GM18502 (cell line): ENCODE measurements at regions not wholly inside any gene's neighbourhood (a gene's known extent, or its start where the extent isn't known, plus 50 kb on each side); places are given as distances from the start of the nearest gene placed in this dataset.
"Not testable (repeated sequence)": the region's sequence is repeated elsewhere in the genome, so short reads cannot be mapped to it uniquely, and the experiment has no call there.

Source experiments
- ATAC-seq: cut with Tn5 transposase; IDR thresholded peaks from one replicate; pipeline ENCODE4 v1.9.1; 2021; ENCODE audit warnings: mild to moderate bottlenecking; ENCODE audit not compliant: unreplicated experiment, poor library complexity

- ATAC-seq = no peak
Measured at GRCh38 chr10:10039595-10039994, 978.1 kb upstream of the CELF2 start.

- no peak for ATAC-seq
Measured at GRCh38 chr10:10043083-10043482, 974.6 kb upstream of the CELF2 start.

DNA sequence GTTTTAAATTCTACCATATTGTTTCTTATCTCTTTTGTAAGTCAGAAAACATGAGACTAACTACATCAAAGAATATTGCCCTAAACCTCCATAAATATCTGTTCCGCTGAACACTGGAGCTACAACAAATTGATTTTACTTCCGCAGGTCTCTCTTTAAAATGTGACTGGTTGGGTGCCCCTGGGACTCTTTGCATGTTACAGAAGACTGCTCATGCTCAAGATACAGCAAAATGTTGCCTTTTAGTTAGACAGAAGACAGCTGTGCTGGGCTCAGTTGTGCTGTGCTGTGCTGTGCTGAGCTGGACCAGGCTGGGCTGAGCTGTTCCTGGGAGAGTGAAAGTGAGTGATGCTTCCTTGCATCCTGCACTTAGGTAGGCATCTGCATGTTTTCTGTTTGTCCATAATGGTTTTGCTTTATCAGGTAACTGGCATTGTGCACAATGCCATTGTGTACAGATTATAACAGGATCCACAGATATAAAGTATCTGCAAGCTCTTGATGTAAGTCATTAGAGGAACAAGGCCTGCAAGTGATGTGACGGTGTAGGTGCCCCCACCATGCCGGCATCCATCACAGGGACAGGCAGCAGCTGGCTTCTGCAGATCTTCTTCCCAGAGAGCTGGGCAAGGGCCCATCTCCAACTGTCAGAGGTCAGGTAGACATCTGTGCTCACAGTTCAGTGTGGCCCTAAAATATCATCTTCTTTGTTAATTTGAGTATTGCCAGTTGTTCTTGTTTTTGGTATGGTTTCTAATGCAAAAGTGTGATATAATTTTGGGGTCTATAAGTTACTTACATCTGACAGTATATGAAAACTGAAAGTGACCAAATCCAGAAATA, 972.5 kb upstream of the CELF2 start:
- no peak for ATAC-seq

- ATAC-seq = no peak
Measured at GRCh38 chr10:10045765-10046028, 972.0 kb upstream of the CELF2 start.

DNA sequence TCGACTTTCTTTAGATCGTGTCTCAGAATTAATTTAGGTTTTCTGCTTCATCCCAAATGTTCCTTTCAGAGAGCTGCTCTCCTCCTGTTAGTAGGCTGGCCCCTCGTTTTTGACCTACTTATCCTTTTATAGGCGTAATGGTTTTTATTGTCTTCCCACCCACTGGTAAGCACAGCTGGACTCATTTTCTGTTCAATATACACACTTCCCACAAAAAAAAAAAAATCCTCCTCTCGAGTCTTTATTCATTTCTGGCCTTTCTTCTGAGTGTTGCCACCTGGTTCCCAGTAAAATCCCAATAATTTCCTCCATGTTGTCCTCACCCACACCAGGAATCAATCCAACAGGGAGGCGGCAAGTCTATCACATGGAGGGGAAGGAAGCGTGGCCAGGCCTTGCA, 970.2 kb upstream of the CELF2 start:
- no peak for ATAC-seq

DNA sequence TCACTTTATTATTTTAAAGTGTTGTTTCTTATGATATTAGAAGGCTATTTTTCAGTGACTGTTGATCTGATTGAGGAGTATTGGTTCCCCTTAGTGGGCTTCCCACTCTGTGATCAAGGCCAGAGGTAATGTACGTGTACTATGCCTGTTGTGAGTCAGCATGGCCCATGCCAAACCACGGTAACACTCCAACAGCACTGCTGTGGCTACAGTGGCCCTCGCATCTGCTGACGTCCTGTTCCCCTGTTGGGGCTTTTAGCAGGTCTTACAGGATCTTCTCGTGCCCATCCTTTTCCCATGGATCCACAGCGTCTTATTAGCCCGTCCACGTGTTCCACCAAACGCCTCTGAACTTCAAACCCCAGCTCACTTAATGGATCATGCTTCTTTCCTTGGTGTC, 964.6 kb upstream of the CELF2 start:
- no peak for ATAC-seq

DNA sequence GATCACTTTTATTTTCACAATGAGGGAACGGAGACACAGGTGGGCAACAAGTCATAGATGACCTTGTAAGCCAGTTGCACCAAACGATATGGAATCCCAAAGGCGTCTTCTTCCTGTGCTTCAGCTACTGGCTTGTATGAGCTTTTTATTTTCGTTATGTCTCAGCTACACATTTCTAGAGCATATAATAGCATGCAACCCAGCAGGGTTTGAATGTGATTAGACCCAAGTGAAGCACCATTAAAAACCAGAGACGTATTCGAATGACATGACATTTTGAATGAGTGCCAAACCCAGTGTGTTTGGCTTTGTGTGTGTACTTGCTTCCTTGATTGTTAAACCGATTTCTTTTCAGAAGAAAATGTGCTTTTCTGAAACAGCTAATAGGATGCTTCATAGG, 963.2 kb upstream of the CELF2 start:
- ATAC-seq = no peak

GRCh38 chr10:10055656-10056442, 961.8 kb upstream of the CELF2 start:
- no peak for ATAC-seq

DNA sequence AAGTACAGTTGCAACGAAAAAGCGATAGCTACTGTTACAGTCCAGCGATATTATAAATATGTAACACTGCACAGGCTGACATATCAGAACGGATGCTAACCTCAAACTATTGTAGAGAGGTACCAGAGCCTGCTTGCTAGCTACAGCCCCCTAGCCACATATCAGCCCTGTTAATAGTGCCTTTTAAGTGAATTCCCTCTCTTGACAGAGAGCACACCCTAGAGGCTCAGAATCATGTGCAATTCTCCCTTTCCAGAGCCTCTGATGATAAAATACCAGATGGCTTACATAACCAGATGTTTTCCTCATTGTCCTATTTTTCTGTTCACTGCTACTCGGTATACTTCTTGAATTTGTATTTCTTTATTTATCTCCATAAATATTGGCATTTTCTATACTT, 960.7 kb upstream of the CELF2 start:
- ATAC-seq = no peak

DNA sequence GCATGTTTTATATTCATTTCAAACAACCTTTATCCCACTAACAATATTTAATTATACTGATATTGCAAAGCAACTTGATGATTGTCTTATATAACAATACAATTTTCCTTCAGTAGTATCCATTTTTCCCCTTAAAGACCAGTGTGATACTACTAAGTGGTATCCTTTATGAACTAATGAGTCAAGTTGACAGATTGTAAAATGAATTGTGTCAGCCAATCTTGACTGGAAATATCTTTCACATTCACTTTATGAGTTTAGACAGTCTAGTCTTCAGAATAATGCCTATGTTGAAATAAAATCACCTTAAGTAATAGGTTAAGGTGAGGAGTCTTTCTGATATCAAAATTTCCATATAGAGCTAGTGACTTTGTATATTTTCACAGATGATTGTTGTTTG, 950.0 kb upstream of the CELF2 start:
- ATAC-seq = no peak

GRCh38 chr10:10074847-10075246, 942.8 kb upstream of the CELF2 start:
- ATAC-seq = not testable (repeated sequence)

DNA sequence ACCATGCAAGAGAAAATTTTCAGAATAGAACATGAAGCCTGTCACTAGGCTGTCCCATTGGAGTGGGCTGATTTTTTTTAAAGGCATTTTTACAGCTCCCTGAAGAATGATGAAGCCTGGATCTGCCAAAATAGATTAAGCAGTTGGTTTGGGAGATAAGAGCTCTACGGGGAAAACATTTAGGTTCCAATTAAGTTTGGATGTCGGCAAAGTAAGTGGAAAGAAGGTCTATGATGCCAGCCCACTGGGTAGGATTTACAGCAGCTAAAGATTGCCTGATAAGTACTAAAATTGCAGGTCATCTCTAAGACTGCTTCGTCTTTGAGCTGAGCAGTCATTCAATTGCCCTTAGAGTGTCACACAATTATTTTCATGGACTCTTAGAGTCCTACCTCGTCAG, 939.2 kb upstream of the CELF2 start:
- no peak for ATAC-seq

DNA sequence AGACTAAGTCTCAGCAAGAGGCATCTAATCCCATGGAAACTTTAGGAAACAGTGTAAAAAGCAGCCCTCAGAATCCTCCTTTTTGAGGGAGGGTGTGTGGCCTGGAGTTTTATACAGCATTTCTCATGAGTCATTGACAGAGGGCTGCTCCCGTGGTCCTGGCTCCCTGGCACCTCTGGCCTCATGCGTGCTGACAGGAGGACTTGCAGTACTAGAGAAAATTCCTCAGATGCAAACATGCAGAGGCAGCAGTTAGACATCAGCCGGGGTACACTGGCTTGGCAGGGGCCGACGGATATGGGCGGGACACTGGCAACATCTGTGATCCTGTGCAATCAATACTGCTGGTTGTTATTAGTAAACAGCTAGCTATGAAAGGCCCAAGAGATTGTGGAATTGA, 925.1 kb upstream of the CELF2 start:
- ATAC-seq = no peak

DNA sequence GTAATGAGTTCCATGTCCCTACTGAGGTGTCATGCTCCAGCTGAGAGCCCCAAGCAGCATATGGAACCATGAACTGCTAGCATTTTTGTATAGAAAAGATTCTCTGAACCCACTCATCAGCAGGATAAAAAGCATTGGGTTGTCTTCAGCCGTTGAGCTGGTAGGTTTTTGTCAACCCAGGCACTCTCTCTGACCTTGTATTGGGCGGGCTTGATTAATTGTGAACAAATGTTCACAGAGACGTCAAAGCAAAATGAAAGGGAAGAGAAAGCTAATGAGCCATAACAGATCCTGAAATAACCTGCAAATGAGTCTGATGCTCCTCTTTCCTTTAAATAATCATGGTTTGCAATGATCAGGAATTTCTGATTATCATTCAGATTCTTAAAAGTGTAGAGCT, 924.7 kb upstream of the CELF2 start:
- no peak for ATAC-seq

DNA sequence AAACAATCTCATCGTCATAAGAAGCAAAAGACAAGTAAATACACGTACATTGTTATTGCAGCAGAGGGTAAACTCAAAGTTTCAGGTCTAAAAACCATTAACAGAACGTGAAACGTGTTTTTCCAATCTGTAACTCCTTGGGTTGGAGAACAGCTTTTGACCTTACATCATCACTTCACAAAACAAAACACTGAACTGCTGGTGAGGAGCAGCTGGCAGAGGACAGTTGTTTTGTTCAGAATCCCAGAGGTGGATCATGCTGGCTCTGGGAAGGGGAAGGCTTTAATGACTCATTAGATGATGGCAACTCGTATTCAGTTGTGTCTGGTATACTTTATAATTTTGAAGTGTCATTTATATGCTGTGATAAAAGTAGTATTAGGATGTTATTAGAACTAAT, 923.0 kb upstream of the CELF2 start:
- ATAC-seq = no peak

- ATAC-seq = no peak
Measured at GRCh38 chr10:10096296-10096695, 921.4 kb upstream of the CELF2 start.

GRCh38 chr10:10096898-10097297, 920.8 kb upstream of the CELF2 start:
- no peak for ATAC-seq

DNA sequence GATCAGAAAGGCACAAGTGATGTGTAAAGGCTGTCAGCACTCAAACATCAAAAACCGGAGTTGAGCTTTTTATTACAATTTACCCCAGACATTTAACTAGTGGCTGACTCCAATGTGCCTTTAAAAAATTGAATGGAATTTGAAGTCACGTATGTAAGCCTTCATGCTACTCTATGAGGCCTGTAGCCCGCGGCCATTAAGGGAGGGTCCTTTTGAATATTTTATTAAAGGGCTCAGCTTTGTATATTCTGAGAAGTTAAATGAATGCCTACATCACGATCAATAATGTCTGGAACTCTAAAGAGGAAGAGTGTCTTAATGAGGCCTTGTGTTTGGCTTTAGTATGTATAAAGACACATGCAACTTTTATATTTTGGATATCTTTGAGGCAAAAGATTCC, 916.6 kb upstream of the CELF2 start:
- no peak for ATAC-seq

DNA sequence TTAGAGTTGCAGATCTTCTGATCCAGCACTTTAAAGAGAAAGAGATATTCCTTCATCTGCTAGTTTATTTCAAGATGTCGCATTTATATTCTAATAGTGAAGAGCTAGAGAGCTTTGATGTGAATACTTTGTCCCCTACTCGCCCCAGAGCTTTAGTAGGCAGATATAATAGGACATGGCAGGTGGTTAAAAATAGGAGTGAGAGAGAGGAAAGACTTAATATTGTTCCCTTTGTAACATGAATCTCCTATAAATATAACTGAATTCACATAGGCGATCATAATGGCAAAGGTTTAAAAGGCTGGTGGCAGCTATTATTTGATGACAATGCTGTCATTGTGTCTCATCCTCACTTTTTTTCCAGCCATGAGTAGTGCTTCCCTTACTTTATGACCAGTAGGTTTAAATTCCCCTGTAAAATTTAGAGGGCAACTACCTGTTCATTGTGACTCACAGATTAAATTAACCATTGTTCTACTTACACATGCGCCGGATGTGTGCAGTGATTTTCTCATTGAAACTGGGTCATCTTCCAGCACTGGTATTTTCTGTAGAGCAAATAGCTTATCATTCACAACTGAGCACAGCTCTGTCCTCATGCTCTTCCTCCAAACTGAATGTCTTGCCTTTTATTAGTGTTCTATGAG, 906.7 kb upstream of the CELF2 start:
- no peak for ATAC-seq

GRCh38 chr10:10118131-10118530, 899.5 kb upstream of the CELF2 start:
- no peak for ATAC-seq

DNA sequence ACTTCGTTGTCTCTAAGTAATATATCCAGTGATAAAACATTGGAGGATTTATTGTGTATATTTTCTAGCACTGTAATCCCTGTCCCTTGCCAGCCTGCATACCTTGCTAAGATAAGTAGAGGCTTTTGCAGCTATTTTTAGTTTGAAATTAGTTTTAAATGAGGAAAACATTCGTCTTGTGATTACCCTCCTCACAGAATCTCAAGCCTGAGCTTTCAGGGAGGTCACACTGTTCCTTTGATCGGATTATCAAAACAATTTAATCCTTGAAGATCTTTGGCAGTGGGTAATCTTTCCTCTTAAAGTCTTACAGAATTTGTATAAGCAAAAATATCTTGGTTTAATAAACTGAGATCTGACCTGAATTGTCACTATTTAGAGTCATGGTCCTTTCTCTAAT, 897.0 kb upstream of the CELF2 start:
- no peak for ATAC-seq

- ATAC-seq = no peak
Measured at GRCh38 chr10:10125676-10126075, 892.0 kb upstream of the CELF2 start.
